ENCODE measurements at regions not wholly inside any gene's neighbourhood (a gene's known extent, or its start where the extent isn't known, plus 50 kb on each side); places are given as distances from the start of the nearest gene placed in this dataset.

- TF ChIP-seq POLR2A (IDR thresholded peaks at IDR 0.05; ENCODE audit: low read depth, low read length): no peak
- TF ChIP-seq TAF1 (IDR thresholded peaks at IDR 0.05; ENCODE audit: low read depth, low read length): no peak
Observed at GRCh38 chr2:166661824-166662223, 167.8 kb upstream of the SCN7A start.

Measured in GM12891 (cell line).